ENCODE measurements at regions not wholly inside any gene's neighbourhood (a gene's known extent, or its start where the extent isn't known, plus 50 kb on each side); places are given as distances from the start of the nearest gene placed in this dataset.

GRCh38 chr15:95228856-95229555 lies 997.6 kb downstream of the MCTP2 start:
- Histone ChIP-seq H3K9me3 (ENCODE audit: low read length) (peaks cover 92% of the 10 kb centered on the region), H4K20me1 (ENCODE audit: insufficient read depth, low read length) (no peaks in the 10 kb centered on the region), H3K4me3 (replicated peaks in 1 of 3; ENCODE audit: insufficient read depth in 1 of 3, low read depth in 2 of 3, low read length in 3 of 3) (no peak overlapping the region), H3K4me1 (ENCODE audit: insufficient read depth, low read length) (no peaks in the 10 kb centered on the region), H3K79me2 (ENCODE audit: insufficient read depth, low read length) (no peaks in the 10 kb centered on the region), H3K9ac (ENCODE audit: insufficient read depth, low read depth, low read length) (no peak overlapping the region), H2AFZ (ENCODE audit: low read length) (no peak overlapping the region), H3K36me3 (replicated peaks in 1 of 2; ENCODE audit: control insufficient read depth in 1 of 2, insufficient read depth in 2 of 2, low read length in 2 of 2) (no peaks in the 10 kb centered on the region), H3K4me2 (ENCODE audit: low read depth, low read length) (no peak overlapping the region), H3K27me3 (ENCODE audit: control insufficient read depth in 1 of 2, insufficient read depth in 2 of 2, low read length in 2 of 2) (no peaks in the 10 kb centered on the region), H3K27ac (ENCODE audit: extremely low read length, insufficient read depth, low read length) (no peak overlapping the region)
- DNase-seq (ENCODE audit: low spot score) (no peak), FAIRE-seq (no peak), ATAC-seq (no peak)
- 0% methylated on average over 3 of the region's 3 CpGs for WGBS (ENCODE audit: low lambda C conversion rate)
- intact Hi-C loops (cut with micrococcal nuclease; ENCODE audit: unreplicated experiment) (no loop called here), in situ Hi-C loops (cut with HindIII; ENCODE audit: extremely low pct_ligation_motif_present, low pct_unique_long_range_greater_than_20kb) (no loop called here)
- ChIA-PET POLR2A (no interaction called here), CTCF (ENCODE audit: low intra/inter-chr PET ratio, low total read pairs) (no interaction called here)
- TF ChIP-seq, protein P1, sequence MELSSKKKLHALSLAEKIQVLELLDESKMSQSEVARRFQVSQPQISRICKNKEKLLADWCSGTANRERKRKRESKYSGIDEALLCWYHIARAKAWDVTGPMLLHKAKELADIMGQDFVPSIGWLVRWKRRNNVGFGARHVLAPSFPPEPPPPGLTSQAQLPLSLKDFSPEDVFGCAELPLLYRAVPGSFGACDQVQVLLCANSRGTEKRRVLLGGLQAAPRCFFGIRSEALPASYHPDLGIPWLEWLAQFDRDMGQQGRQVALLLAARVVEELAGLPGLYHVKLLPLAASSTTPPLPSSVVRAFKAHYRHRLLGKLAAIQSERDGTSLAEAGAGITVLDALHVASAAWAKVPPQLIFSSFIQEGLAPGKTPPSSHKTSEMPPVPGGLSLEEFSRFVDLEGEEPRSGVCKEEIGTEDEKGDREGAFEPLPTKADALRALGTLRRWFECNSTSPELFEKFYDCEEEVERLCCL (CRISPR knock-in tag; IDR thresholded peaks at IDR 0.05; ENCODE audit: borderline replicate concordance): no peak
- TF ChIP-seq MTF1 (CRISPR knock-in tag; IDR thresholded peaks at IDR 0.05): no peak
- no TSS peak for BruUV-seq (replicated peaks)

DNA sequence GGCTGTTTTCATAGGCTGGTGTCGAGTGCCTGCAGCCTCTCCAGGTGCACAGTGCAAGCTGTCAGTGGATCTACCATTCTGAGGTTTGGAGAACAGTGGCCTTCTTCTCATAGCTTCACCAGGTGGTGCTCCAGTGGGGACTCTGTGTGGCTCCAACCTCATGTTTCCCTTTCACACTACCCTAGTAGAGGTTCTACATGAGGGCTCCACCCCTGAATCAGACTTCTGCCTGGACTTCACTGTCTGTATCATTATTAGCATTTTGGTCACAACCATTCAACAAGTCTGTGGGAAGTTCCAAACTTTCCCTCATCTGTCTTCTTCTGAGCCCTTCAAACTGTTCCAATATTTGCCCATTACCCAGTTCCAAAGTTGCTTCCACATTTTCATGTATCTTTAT lies 1003.7 kb downstream of the MCTP2 start:
- ATAC-seq: no peak
- WGBS (ENCODE audit: low lambda C conversion rate): no CpG with 5 or more reads among the region's 1 CpG
- H2AFZ ChIP-seq (ENCODE audit: low read length): no peak overlapping the region
- no peaks in the 10 kb centered on the region for H3K79me2 ChIP-seq (ENCODE audit: insufficient read depth, low read length)
- POLR2A ChIA-PET: no interaction called here
- no peak for FAIRE-seq
- no peak for DNase-seq (ENCODE audit: low spot score)
- intact Hi-C loops (cut with micrococcal nuclease; ENCODE audit: unreplicated experiment) (no loop called here), in situ Hi-C loops (cut with HindIII; ENCODE audit: extremely low pct_ligation_motif_present, low pct_unique_long_range_greater_than_20kb) (no loop called here)
- no peak overlapping the region for H3K4me2 ChIP-seq (ENCODE audit: low read depth, low read length)
- H4K20me1 ChIP-seq (ENCODE audit: insufficient read depth, low read length): no peaks in the 10 kb centered on the region
- no peak overlapping the region for H3K4me3 ChIP-seq (replicated peaks in 1 of 3; ENCODE audit: insufficient read depth in 1 of 3, low read depth in 2 of 3, low read length in 3 of 3)
- H3K27ac ChIP-seq (ENCODE audit: extremely low read length, insufficient read depth, low read length): no peak overlapping the region
- TF ChIP-seq ZMYM3 (CRISPR knock-in tag; IDR thresholded peaks at IDR 0.05): no peak
- no peak for TF ChIP-seq POGZ (CRISPR knock-in tag; IDR thresholded peaks at IDR 0.05)
- TF ChIP-seq TEAD3 (CRISPR knock-in tag; optimal IDR thresholded peaks at IDR 0.05; ENCODE audit: borderline replicate concordance): no peak
- TF ChIP-seq NCOA5 (CRISPR knock-in tag; IDR thresholded peaks at IDR 0.05): no peak
- TF ChIP-seq, protein P2, sequence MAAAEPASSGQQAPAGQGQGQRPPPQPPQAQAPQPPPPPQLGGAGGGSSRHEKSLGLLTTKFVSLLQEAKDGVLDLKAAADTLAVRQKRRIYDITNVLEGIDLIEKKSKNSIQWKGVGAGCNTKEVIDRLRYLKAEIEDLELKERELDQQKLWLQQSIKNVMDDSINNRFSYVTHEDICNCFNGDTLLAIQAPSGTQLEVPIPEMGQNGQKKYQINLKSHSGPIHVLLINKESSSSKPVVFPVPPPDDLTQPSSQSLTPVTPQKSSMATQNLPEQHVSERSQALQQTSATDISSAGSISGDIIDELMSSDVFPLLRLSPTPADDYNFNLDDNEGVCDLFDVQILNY (CRISPR knock-in tag; conservative IDR thresholded peaks at IDR 0.05): no peak
- TF ChIP-seq, protein P3, sequence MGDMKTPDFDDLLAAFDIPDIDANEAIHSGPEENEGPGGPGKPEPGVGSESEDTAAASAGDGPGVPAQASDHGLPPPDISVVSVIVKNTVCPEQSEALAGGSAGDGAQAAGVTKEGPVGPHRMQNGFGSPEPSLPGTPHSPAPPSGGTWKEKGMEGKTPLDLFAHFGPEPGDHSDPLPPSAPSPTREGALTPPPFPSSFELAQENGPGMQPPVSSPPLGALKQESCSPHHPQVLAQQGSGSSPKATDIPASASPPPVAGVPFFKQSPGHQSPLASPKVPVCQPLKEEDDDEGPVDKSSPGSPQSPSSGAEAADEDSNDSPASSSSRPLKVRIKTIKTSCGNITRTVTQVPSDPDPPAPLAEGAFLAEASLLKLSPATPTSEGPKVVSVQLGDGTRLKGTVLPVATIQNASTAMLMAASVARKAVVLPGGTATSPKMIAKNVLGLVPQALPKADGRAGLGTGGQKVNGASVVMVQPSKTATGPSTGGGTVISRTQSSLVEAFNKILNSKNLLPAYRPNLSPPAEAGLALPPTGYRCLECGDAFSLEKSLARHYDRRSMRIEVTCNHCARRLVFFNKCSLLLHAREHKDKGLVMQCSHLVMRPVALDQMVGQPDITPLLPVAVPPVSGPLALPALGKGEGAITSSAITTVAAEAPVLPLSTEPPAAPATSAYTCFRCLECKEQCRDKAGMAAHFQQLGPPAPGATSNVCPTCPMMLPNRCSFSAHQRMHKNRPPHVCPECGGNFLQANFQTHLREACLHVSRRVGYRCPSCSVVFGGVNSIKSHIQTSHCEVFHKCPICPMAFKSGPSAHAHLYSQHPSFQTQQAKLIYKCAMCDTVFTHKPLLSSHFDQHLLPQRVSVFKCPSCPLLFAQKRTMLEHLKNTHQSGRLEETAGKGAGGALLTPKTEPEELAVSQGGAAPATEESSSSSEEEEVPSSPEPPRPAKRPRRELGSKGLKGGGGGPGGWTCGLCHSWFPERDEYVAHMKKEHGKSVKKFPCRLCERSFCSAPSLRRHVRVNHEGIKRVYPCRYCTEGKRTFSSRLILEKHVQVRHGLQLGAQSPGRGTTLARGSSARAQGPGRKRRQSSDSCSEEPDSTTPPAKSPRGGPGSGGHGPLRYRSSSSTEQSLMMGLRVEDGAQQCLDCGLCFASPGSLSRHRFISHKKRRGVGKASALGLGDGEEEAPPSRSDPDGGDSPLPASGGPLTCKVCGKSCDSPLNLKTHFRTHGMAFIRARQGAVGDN (CRISPR knock-in tag; IDR thresholded peaks at IDR 0.05): no peak
- TF ChIP-seq DBP (CRISPR knock-in tag; IDR thresholded peaks at IDR 0.05; ENCODE audit: not compliant biosample characterization): no peak
- no peak for TF ChIP-seq KLF6 (CRISPR knock-in tag; IDR thresholded peaks at IDR 0.05)
- CTCF ChIA-PET (ENCODE audit: low intra/inter-chr PET ratio, low total read pairs): no interaction called here
- BruUV-seq (replicated peaks): no TSS peak
- no peaks in the 10 kb centered on the region for H3K36me3 ChIP-seq (replicated peaks in 1 of 2; ENCODE audit: control insufficient read depth in 1 of 2, insufficient read depth in 2 of 2, low read length in 2 of 2)
- peaks cover 90% of the 10 kb centered on the region for H3K9me3 ChIP-seq (ENCODE audit: low read length)
- H3K27me3 ChIP-seq (ENCODE audit: control insufficient read depth in 1 of 2, insufficient read depth in 2 of 2, low read length in 2 of 2): no peaks in the 10 kb centered on the region
- H3K9ac ChIP-seq (ENCODE audit: insufficient read depth, low read depth, low read length): no peak overlapping the region
- H3K4me1 ChIP-seq (ENCODE audit: insufficient read depth, low read length): no peaks in the 10 kb centered on the region
